IMR-90 (cell line): ENCODE measurements at regions not wholly inside any gene's neighbourhood (a gene's known extent, or its start where the extent isn't known, plus 50 kb on each side); places are given as distances from the start of the nearest gene placed in this dataset.

Experiments
- ATAC-seq: fragments of 200-7000 bp; cut with Tn5 transposase; 2 replicates; pipeline ENCODE4 v1.9.1; 2020; ENCODE audit warnings: low read depth, mild to moderate bottlenecking, moderate library complexity
- BruUV-seq: library from RNA; stranded (reverse); fragments of 400-500 nt; replicated peaks from 2 replicates; lab custom pipeline; 2021; lab: Mats Ljungman, UMichigan
- CTCF ChIA-PET: fragments of 300-600 bp; formaldehyde crosslinking; extraction: SDS; loops from one replicate; lab custom pipeline; 2021; ENCODE audit warnings: antibody characterized with exemption; lab: Yijun Ruan, JAX
- POLR2A ChIA-PET: fragments of 300-600 bp; sonication (Branson Sonifier 250); formaldehyde crosslinking; loops from one replicate; lab custom pipeline; 2022; ENCODE audit warnings: antibody characterized with exemption; ENCODE audit not compliant: unreplicated experiment; lab: Charles Lee
- DNase-seq: peaks from one replicate; pipeline ENCODE4 v3.0.0; 2013
- H2AFZ ChIP-seq: replicated peaks from 2 replicates; pipeline ENCODE3; 2013; ENCODE audit warnings: low read length, mild to moderate bottlenecking; ENCODE audit not compliant: poor library complexity
- H2AK5ac ChIP-seq: 2 replicates; pipeline ENCODE4 v1.6.1; 2013; ENCODE audit warnings: low read depth, low read length, inconsistent platforms
- H2AK9ac ChIP-seq: replicated peaks from 2 replicates; pipeline ENCODE3; 2013; ENCODE audit warnings: mild to moderate bottlenecking, low read depth, low read length, moderate library complexity; ENCODE audit not compliant: poor library complexity
- H2BK120ac ChIP-seq: 2 replicates; pipeline ENCODE4 v1.6.1; 2013; ENCODE audit warnings: low read depth, low read length, inconsistent platforms
- H2BK15ac ChIP-seq: 3 replicates; pipeline ENCODE4 v1.6.1; 2013; ENCODE audit warnings: low read depth, low read length, inconsistent platforms
- H2BK20ac ChIP-seq: 2 replicates; pipeline ENCODE4 v1.6.1; 2013; ENCODE audit warnings: low read depth, mild to moderate bottlenecking, inconsistent platforms, low read length, moderate library complexity
- H2BK5ac ChIP-seq: 2 replicates; pipeline ENCODE4 v1.6.1; 2013; ENCODE audit warnings: mild to moderate bottlenecking, low read depth, low read length, inconsistent platforms; ENCODE audit not compliant: poor library complexity, severe bottlenecking
- H3K14ac ChIP-seq: replicated peaks from 2 replicates; pipeline ENCODE4 v1.6.1; 2013; ENCODE audit warnings: low read depth, low read length, inconsistent platforms
- H3K18ac ChIP-seq: 2 replicates; pipeline ENCODE4 v1.6.1; 2013; ENCODE audit warnings: low read depth, low read length, control low read depth
- H3K23ac ChIP-seq: 2 replicates; pipeline ENCODE4 v1.6.1; 2013; ENCODE audit warnings: low read depth, low read length, inconsistent platforms
- H3K27ac ChIP-seq: 2 replicates; pipeline ENCODE4 v1.5.1; 2013; ENCODE audit warnings: mild to moderate bottlenecking, control low read depth, low read length; ENCODE audit not compliant: insufficient read depth
- H3K27me3 ChIP-seq: 2 replicates; pipeline ENCODE4 v1.6.1; 2013; ENCODE audit warnings: low read length; ENCODE audit not compliant: control insufficient read depth, insufficient read depth
- H3K36me3 ChIP-seq: 2 replicates; pipeline ENCODE4 v1.6.1; 2013; ENCODE audit warnings: low read length, mixed read lengths; ENCODE audit not compliant: control insufficient read depth, insufficient read depth
- H3K4ac ChIP-seq: 2 replicates; pipeline ENCODE4 v1.6.1; 2013; ENCODE audit warnings: low read depth, low read length, inconsistent platforms
- H3K4me1 ChIP-seq: 2 replicates; pipeline ENCODE4 v1.6.1; 2013; ENCODE audit warnings: low read length, mixed read lengths; ENCODE audit not compliant: control insufficient read depth, insufficient read depth
- H3K4me2 ChIP-seq: 2 replicates; pipeline ENCODE4 v1.6.1; 2013; ENCODE audit warnings: low read depth, mild to moderate bottlenecking, control low read depth, low read length, moderate library complexity
- H3K4me3 ChIP-seq: 2 replicates; pipeline ENCODE4 v1.5.1; 2013; ENCODE audit warnings: low read depth, mild to moderate bottlenecking, control low read depth, low read length, moderate library complexity; ENCODE audit not compliant: insufficient read depth
- H3K56ac ChIP-seq: 2 replicates; pipeline ENCODE4 v1.6.1; 2013; ENCODE audit warnings: low read length, inconsistent platforms; ENCODE audit not compliant: insufficient read depth; ENCODE audit errors: extremely low read depth
- H3K79me1 ChIP-seq, 2 experiments: 2 replicates each; pipeline ENCODE4 v1.6.1; 2013; ENCODE audit warnings: low read length in 2 of 2, inconsistent platforms in 1 of 2, low read depth in 1 of 2
- H3K9ac ChIP-seq: 2 replicates; pipeline ENCODE4 v1.6.1; 2013; ENCODE audit warnings: low read depth, low read length, control low read depth
- H3K9me1 ChIP-seq: 2 replicates; pipeline ENCODE4 v1.6.1; 2013; ENCODE audit warnings: low read length, inconsistent platforms; ENCODE audit not compliant: insufficient read depth
- H3K9me3 ChIP-seq: 2 replicates; pipeline ENCODE4 v1.6.1; 2013; ENCODE audit warnings: low read length; ENCODE audit not compliant: control insufficient read depth, insufficient read depth
- H4K20me1 ChIP-seq: 2 replicates; pipeline ENCODE4 v1.6.1; 2013; ENCODE audit warnings: low read length, inconsistent platforms; ENCODE audit not compliant: insufficient read depth
- H4K5ac ChIP-seq: 2 replicates; pipeline ENCODE4 v1.6.1; 2013; ENCODE audit warnings: mild to moderate bottlenecking, low read depth, low read length, control low read depth
- H4K8ac ChIP-seq, 2 experiments: 2 replicates each; pipeline ENCODE4 v1.6.1; 2013; ENCODE audit warnings: low read depth in 2 of 2, low read length in 2 of 2, control low read depth in 1 of 2, inconsistent platforms in 1 of 2
- H4K91ac ChIP-seq: 2 replicates; pipeline ENCODE4 v1.6.1; 2013; ENCODE audit warnings: low read depth, low read length, inconsistent platforms; ENCODE audit not compliant: insufficient read depth
- BHLHE40 ChIP-seq: fragments of 150-350 bp; IDR thresholded peaks from 2 replicates; pipeline ENCODE4 v1.6.1; 2016; ENCODE audit warnings: mild to moderate bottlenecking, low read depth, low read length
- CEBPB ChIP-seq: IDR thresholded peaks from 2 replicates; pipeline ENCODE4 v1.6.1; 2012; ENCODE audit warnings: low read depth, low read length, improper control_type of control experiment
- CHD1 ChIP-seq: IDR thresholded peaks from 2 replicates; pipeline ENCODE4 v1.6.1; 2012; ENCODE audit warnings: low read depth, low read length, improper control_type of control experiment
- FOS ChIP-seq: fragments of 150-350 bp; IDR thresholded peaks from 2 replicates; pipeline ENCODE4 v1.6.1; 2016; ENCODE audit warnings: low read depth, low read length
- MAFK ChIP-seq: IDR thresholded peaks from 2 replicates; pipeline ENCODE4 v1.6.1; 2012; ENCODE audit warnings: low read depth, low read length, improper control_type of control experiment
- MAZ ChIP-seq: IDR thresholded peaks from 2 replicates; pipeline ENCODE4 v1.6.1; 2012; ENCODE audit warnings: low read depth, mild to moderate bottlenecking, low read length, improper control_type of control experiment, moderate library complexity, borderline replicate concordance
- MXI1 ChIP-seq: IDR thresholded peaks from 2 replicates; pipeline ENCODE4 v1.6.1; 2012; ENCODE audit warnings: low read depth, mild to moderate bottlenecking, low read length, moderate library complexity, borderline replicate concordance
- NFE2L2 ChIP-seq: fragments of 150-350 bp; IDR thresholded peaks from 2 replicates; pipeline ENCODE4 v1.6.1; 2016; ENCODE audit warnings: low read depth, mild to moderate bottlenecking, low read length
- POLR2A ChIP-seq: IDR thresholded peaks from 2 replicates; pipeline ENCODE4 v1.6.1; 2012; ENCODE audit warnings: mild to moderate bottlenecking, low read depth, low read length
- RAD21 ChIP-seq: IDR thresholded peaks from 2 replicates; pipeline ENCODE4 v1.6.1; 2012; ENCODE audit warnings: low read length, improper control_type of control experiment
- RCOR1 ChIP-seq: IDR thresholded peaks from 2 replicates; pipeline ENCODE4 v1.6.1; 2012; ENCODE audit warnings: mild to moderate bottlenecking, low read length, improper control_type of control experiment; ENCODE audit not compliant: insufficient replicate concordance
- RFX5 ChIP-seq: IDR thresholded peaks from 2 replicates; pipeline ENCODE4 v1.8.0; 2012; ENCODE audit warnings: low read depth, mild to moderate bottlenecking, low read length, moderate library complexity
- SMC3 ChIP-seq: fragments of 150-350 bp; IDR thresholded peaks from 2 replicates; pipeline ENCODE4 v1.6.1; 2016; ENCODE audit warnings: low read depth, mild to moderate bottlenecking, antibody characterized with exemption, low read length, moderate library complexity
- WGBS, 2 experiments: methylation state at CpG; one replicate each; pipeline versions ENCODE4 v1.1.5 to v1.1.7; 2013; ENCODE audit warnings: missing lambda C conversion rate in 2 of 2; ENCODE audit not compliant: insufficient read length in 1 of 2; ENCODE audit errors: extremely low coverage in 2 of 2; 5-methylcytosine and 5-hydroxymethylcytosine counted together
- dilution Hi-C: fragments of 300-500 bp; cut with HindIII; formaldehyde crosslinking; loops from one replicate; pipeline ENCODE4 v1.14.3; 2018; ENCODE audit warnings: low sequenced_read_pairs; ENCODE audit not compliant: unreplicated experiment
- in situ Hi-C: fragments of 300-500 bp; cut with MboI; formaldehyde crosslinking; loops from 3 replicates; pipeline ENCODE4 v1.14.3; 2019; ENCODE audit warnings: low sequenced_read_pairs, inconsistent platforms, mixed read lengths
- intact Hi-C: fragments of 100-400 bp; cut with micrococcal nuclease; formaldehyde crosslinking; loops from 2 replicates; pipeline ENCODE4 v1.10.0; 2022
- TF ChIP-seq, protein P1 (sequence below): fragments of 150-350 bp; IDR thresholded peaks from 2 replicates; pipeline ENCODE4 v1.6.1; 2017; ENCODE audit warnings: mild to moderate bottlenecking, antibody characterized with exemption, low read length, low read depth
- TF ChIP-seq, protein P2 (sequence below): conservative IDR thresholded peaks from 2 replicates; pipeline ENCODE4 v1.5.1; 2012; ENCODE audit warnings: mild to moderate bottlenecking, low read depth, low read length, improper control_type of control experiment
- TF ChIP-seq, protein P3 (sequence below): fragments of 150-350 bp; IDR thresholded peaks from 2 replicates; pipeline ENCODE4 v1.6.1; 2016; ENCODE audit warnings: low read depth, mild to moderate bottlenecking, low read length, moderate library complexity, borderline replicate concordance

DNA sequence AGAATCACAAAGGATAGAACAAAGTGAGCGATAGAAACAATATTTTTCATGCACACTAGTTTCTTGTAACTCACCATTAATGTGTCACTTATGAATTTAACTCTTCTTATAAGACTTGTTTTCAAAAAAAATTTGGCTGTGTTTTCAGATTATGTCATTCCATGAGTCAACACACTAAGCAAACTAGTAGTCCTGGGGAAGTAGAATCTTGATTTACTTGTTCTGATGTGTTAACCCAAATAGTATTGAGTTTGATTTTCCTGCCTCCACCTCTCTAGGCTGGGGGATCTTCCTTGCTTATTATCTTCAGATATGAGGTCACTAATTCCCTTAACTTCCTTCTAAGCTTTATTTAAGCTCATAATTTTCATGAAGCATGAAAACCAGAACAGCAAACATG lies 151.0 kb upstream of the SEL1L start:
- in situ Hi-C loops (no loop called here), intact Hi-C loops (no loop called here), dilution Hi-C loops (no loop called here)
- POLR2A ChIA-PET: no interaction called here
- no peak for DNase-seq
- Histone ChIP-seq H2BK15ac (no peak overlapping the region), H3K4ac (no peak overlapping the region), H2BK5ac (no peak overlapping the region), H3K9ac (no peak overlapping the region), H3K27me3 (no peaks in the 10 kb centered on the region), H3K9me3 (peaks cover 5% of the 10 kb centered on the region), H3K18ac (no peak overlapping the region), H4K20me1 (no peaks in the 10 kb centered on the region), H3K14ac (no peak overlapping the region), H3K27ac (no peak overlapping the region), H4K8ac (no peak overlapping the region), H3K36me3 (no peaks in the 10 kb centered on the region), H2BK120ac (no peak overlapping the region), H2AK9ac (no peak overlapping the region), H4K5ac (no peak overlapping the region), H3K4me1 (no peaks in the 10 kb centered on the region), H3K4me2 (no peak overlapping the region), H3K79me1 (no peaks in the 10 kb centered on the region), H2AK5ac (no peak overlapping the region), H2AFZ (no peak overlapping the region), H3K23ac (no peak overlapping the region), H3K56ac (no peak overlapping the region), H3K9me1 (no peaks in the 10 kb centered on the region), H4K91ac (no peak overlapping the region), H2BK20ac (no peak overlapping the region), H3K4me3 (no peak overlapping the region)
- ATAC-seq: no peak
- WGBS, 2 experiments: no CpG with 5 or more reads among the region's 1 CpG
- TF ChIP-seq MAZ: no peak
- no peak for TF ChIP-seq SMC3
- no peak for TF ChIP-seq FOS
- no peak for TF ChIP-seq CHD1
- no peak for TF ChIP-seq NFE2L2
- TF ChIP-seq, protein P1, sequence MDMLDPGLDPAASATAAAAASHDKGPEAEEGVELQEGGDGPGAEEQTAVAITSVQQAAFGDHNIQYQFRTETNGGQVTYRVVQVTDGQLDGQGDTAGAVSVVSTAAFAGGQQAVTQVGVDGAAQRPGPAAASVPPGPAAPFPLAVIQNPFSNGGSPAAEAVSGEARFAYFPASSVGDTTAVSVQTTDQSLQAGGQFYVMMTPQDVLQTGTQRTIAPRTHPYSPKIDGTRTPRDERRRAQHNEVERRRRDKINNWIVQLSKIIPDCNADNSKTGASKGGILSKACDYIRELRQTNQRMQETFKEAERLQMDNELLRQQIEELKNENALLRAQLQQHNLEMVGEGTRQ: no peak
- no peak for TF ChIP-seq MXI1
- TF ChIP-seq RFX5: no peak
- TF ChIP-seq, protein P2, sequence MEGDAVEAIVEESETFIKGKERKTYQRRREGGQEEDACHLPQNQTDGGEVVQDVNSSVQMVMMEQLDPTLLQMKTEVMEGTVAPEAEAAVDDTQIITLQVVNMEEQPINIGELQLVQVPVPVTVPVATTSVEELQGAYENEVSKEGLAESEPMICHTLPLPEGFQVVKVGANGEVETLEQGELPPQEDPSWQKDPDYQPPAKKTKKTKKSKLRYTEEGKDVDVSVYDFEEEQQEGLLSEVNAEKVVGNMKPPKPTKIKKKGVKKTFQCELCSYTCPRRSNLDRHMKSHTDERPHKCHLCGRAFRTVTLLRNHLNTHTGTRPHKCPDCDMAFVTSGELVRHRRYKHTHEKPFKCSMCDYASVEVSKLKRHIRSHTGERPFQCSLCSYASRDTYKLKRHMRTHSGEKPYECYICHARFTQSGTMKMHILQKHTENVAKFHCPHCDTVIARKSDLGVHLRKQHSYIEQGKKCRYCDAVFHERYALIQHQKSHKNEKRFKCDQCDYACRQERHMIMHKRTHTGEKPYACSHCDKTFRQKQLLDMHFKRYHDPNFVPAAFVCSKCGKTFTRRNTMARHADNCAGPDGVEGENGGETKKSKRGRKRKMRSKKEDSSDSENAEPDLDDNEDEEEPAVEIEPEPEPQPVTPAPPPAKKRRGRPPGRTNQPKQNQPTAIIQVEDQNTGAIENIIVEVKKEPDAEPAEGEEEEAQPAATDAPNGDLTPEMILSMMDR: no peak
- TF ChIP-seq RCOR1: no peak
- no peak for TF ChIP-seq MAFK
- no peak for TF ChIP-seq BHLHE40
- no peak for TF ChIP-seq RAD21
- TF ChIP-seq, protein P3, sequence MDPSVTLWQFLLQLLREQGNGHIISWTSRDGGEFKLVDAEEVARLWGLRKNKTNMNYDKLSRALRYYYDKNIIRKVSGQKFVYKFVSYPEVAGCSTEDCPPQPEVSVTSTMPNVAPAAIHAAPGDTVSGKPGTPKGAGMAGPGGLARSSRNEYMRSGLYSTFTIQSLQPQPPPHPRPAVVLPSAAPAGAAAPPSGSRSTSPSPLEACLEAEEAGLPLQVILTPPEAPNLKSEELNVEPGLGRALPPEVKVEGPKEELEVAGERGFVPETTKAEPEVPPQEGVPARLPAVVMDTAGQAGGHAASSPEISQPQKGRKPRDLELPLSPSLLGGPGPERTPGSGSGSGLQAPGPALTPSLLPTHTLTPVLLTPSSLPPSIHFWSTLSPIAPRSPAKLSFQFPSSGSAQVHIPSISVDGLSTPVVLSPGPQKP: no peak
- no peak for TF ChIP-seq CEBPB
- TF ChIP-seq POLR2A: no peak
- no TSS peak for BruUV-seq
- CTCF ChIA-PET: interaction anchor here (0.6 kb wide), 1 partner anchor 10 kb away, joined by 3 read pairs; no protein-coding TSS in a partner anchor
